ENCODE measurements at regions not wholly inside any gene's neighbourhood (a gene's known extent, or its start where the extent isn't known, plus 50 kb on each side); places are given as distances from the start of the nearest gene placed in this dataset.

DNA sequence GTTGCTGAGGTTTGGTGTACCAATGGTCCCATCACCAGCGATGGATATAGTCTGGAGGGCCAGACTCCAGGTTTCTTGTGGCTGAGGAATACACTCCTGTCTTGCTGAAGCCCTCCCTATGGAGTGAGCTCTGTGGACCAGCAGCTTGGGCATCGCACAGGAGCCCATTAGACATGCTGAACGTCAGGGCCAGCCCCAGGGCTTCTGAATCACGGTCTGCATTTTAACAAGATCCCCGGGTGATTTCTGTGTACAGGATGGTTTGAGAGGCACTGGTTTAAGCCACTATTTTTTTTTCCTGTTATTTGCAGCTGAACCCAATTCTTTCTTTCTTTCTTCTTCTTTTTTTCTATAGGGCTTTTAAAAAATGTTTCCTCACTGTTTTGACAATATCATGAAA, 69.5 kb upstream of the XCR1 start:
- intact Hi-C loops (cut with DNase I; ENCODE audit: low total_unique reads): no loop called here
- H3K4me3 ChIP-seq (ENCODE audit: low read depth, poor library complexity, severe bottlenecking): no peak overlapping the region
- 84 to 85% methylated on average over 5 of the region's 5 CpGs for WGBS, 2 donors
- TF ChIP-seq, protein P1, sequence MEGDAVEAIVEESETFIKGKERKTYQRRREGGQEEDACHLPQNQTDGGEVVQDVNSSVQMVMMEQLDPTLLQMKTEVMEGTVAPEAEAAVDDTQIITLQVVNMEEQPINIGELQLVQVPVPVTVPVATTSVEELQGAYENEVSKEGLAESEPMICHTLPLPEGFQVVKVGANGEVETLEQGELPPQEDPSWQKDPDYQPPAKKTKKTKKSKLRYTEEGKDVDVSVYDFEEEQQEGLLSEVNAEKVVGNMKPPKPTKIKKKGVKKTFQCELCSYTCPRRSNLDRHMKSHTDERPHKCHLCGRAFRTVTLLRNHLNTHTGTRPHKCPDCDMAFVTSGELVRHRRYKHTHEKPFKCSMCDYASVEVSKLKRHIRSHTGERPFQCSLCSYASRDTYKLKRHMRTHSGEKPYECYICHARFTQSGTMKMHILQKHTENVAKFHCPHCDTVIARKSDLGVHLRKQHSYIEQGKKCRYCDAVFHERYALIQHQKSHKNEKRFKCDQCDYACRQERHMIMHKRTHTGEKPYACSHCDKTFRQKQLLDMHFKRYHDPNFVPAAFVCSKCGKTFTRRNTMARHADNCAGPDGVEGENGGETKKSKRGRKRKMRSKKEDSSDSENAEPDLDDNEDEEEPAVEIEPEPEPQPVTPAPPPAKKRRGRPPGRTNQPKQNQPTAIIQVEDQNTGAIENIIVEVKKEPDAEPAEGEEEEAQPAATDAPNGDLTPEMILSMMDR (IDR thresholded peaks at IDR 0.05): no peak
- no peak for DNase-seq (ENCODE audit: low spot score in 2 of 2)

DNA sequence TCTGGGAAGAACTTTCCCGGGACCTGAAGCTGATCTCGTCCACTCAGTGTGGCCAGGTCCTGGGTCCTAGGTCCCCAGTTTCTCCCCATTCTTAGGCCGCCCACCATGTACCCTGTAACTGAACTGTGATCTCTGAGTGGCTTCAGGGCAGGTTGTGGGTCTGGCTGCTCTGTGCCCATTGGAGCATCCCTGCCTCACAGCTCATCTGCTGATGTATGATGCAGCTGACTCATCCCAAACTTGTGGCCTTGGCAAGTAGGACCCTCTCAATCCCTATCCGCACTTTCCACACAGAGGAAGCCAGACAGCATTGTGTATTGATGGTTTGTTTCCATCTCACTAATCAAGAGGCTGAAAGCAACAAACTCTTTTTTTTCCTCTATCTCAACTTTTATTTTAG, 69.1 kb upstream of the XCR1 start:
- WGBS, 2 donors: 79 to 96% methylated on average over 4 of the region's 4 CpGs
- H3K4me3 ChIP-seq (ENCODE audit: low read depth, poor library complexity, severe bottlenecking): no peak overlapping the region
- no peak for DNase-seq (ENCODE audit: low spot score in 2 of 2)
- TF ChIP-seq POLR2A (IDR thresholded peaks at IDR 0.05): no peak
- TF ChIP-seq, protein P1 (IDR thresholded peaks at IDR 0.05): no peak
- intact Hi-C loops (cut with DNase I; ENCODE audit: low total_unique reads): no loop called here

DNA sequence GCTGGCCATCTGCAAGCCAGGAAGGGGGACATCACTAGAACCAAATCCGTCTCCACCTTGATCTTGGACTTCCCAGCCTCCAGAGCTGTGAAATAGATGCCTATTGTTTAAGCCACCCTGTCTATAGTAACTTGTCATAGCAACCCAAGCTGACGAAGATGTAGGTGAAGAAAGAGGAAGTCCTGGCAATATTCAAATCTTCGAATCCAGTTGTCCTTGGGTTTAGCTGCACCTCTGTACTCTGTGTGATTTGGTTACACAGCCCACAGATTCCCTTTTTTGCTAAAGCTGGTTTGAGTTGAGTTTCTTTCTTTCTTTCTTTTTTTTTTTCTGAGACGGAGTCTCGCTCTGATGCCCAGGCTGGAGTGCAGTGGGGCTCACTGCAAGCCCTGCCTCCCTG, 68.0 kb upstream of the XCR1 start:
- H3K4me3 ChIP-seq (ENCODE audit: low read depth, poor library complexity, severe bottlenecking): no peak overlapping the region
- intact Hi-C loops (cut with DNase I; ENCODE audit: low total_unique reads): no loop called here
- 83 to 96% methylated on average over 5 of the region's 5 CpGs for WGBS, 2 donors
- TF ChIP-seq POLR2A (IDR thresholded peaks at IDR 0.05): no peak
- TF ChIP-seq, protein P1 (IDR thresholded peaks at IDR 0.05): no peak
- no peak for DNase-seq (ENCODE audit: low spot score in 2 of 2)

DNA sequence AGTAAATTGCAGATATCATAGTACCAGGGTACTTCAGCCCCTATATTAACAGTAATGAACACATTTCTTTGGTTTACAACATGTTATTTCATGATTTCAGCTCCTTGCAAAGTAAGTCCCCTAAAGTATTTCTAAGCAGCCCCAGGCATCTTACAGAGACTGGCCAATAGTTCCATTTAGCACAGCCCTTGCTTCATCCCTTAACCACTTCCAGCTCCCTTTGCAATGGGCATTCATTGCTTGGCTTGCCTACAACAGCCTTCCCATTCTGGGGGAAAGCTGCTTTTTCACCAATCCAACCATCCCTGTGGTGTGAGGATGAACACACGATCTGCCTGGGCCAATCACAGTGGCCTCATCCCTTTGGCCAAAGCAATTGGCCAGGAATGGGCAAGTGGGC, 67.2 kb upstream of the XCR1 start:
- TF ChIP-seq, protein P1 (IDR thresholded peaks at IDR 0.05): no peak
- TF ChIP-seq POLR2A (IDR thresholded peaks at IDR 0.05): no peak
- intact Hi-C loops (cut with DNase I; ENCODE audit: low total_unique reads): no loop called here
- 73 to 90% methylated on average over 1 of the region's 1 CpG for WGBS, 2 donors
- H3K4me3 ChIP-seq (ENCODE audit: low read depth, poor library complexity, severe bottlenecking): no peak overlapping the region
- DNase-seq (ENCODE audit: low spot score in 2 of 2): no peak

DNA sequence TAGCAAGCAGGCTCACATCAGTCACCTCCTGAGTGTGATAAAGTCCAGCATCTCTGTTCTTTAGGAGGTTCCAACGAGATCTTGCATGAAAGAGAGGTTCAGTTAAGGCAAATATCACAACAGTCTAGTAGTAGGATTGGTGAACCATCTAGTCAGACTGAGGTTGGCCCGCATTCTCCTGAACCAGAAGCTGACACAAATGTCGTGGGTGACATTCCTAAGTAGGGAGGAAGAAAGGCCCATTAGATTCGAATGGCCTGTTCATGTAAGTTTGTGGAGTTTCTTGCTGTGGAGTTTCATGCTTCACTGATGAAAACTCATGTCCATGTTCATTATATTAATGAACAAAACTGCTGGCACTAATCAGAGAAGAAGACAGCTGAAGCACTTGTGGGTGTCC, 66.7 kb upstream of the XCR1 start:
- no peak for TF ChIP-seq POLR2A (IDR thresholded peaks at IDR 0.05)
- TF ChIP-seq, protein P1 (IDR thresholded peaks at IDR 0.05): no peak
- DNase-seq (ENCODE audit: low spot score in 2 of 2): no peak
- intact Hi-C loops (cut with DNase I; ENCODE audit: low total_unique reads): no loop called here
- WGBS, 2 donors: 87 to 90% methylated on average over 4 of the region's 4 CpGs
- H3K4me3 ChIP-seq (ENCODE audit: low read depth, poor library complexity, severe bottlenecking): no peak overlapping the region

DNA sequence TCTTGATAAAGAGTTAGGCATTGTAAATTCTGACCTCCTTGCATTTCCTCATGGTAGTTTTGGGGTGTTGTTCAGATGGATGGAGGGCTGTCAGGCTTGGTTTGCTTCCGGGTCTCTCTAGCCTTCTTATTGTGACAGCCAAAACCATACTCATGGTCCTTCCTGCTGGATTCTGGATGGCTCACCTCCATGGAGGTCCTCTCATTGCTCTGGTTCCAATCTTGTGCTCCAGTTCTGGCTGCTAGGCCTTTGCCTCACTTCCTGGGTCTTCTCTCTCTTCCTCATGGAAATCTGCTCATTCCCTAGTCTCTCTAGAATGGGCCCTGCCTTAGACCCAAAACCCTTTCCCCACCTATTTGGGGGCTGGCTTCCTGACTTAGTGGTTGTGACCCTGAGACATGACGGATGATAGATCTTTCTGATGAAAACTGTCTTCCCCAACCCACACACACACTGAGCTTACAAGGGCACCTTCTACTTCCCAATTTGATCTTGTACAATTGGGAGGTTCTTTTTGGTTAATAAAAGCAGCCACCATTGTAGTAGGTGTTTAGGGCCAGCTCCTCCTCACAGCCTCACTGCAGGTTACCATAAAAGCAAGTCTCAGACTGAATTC, 66.2 kb upstream of the XCR1 start:
- intact Hi-C loops (cut with DNase I; ENCODE audit: low total_unique reads): no loop called here
- 90 to 97% methylated on average over 2 of the region's 2 CpGs for WGBS, 2 donors
- no peak overlapping the region for H3K4me3 ChIP-seq (ENCODE audit: low read depth, poor library complexity, severe bottlenecking)
- no peak for DNase-seq (ENCODE audit: low spot score in 2 of 2)
- TF ChIP-seq POLR2A (IDR thresholded peaks at IDR 0.05): no peak
- TF ChIP-seq, protein P1 (IDR thresholded peaks at IDR 0.05): no peak
